GM20000 (cell line): ENCODE measurements at regions not wholly inside any gene's neighbourhood (a gene's known extent, or its start where the extent isn't known, plus 50 kb on each side); places are given as distances from the start of the nearest gene placed in this dataset.

Experiments
- DNase-seq: peaks from one replicate; pipeline ENCODE4 v3.0.0; 2012; ENCODE audit warnings: low spot score
- CTCF ChIP-seq: IDR thresholded peaks from 2 replicates; pipeline ENCODE4 v1.5.1; 2012; ENCODE audit warnings: mild to moderate bottlenecking, control low read depth; ENCODE audit errors: extremely low read depth, missing control alignments

- TF ChIP-seq CTCF = no peak
These were observed 627.7 kb upstream of the CDH2 start for GRCh38 chr18:28804512-28805202.

GRCh38 chr18:28802546-28802945 is 625.6 kb upstream of the CDH2 start:
- no peak for DNase-seq
- no peak for TF ChIP-seq CTCF

More at GRCh38 chr18:28804512-28805202, 627.7 kb upstream of the CDH2 start:
- no peak for DNase-seq

- no peak for DNase-seq
- TF ChIP-seq CTCF = no peak
These were observed 624.9 kb upstream of the CDH2 start for GRCh38 chr18:28801876-28802275.

GRCh38 chr18:28794459-28795245 is 617.7 kb upstream of the CDH2 start:
- DNase-seq = no peak

GRCh38 chr18:28793901-28794300 is 617.0 kb upstream of the CDH2 start:
- DNase-seq = no peak
- TF ChIP-seq CTCF = no peak

More at GRCh38 chr18:28794459-28795245, 617.7 kb upstream of the CDH2 start:
- no peak for TF ChIP-seq CTCF

GRCh38 chr18:28792404-28793086 is 615.6 kb upstream of the CDH2 start:
- no peak for TF ChIP-seq CTCF
- DNase-seq = no peak

- no peak for TF ChIP-seq CTCF
- no peak for DNase-seq
These were observed 614.2 kb upstream of the CDH2 start for GRCh38 chr18:28791101-28791500.
